Astrocyte (in vitro differentiated cells and primary cell): ENCODE measurements at regions not wholly inside any gene's neighbourhood (a gene's known extent, or its start where the extent isn't known, plus 50 kb on each side); places are given as distances from the start of the nearest gene placed in this dataset.

Experiments
- CTCF ChIP-seq: IDR thresholded peaks from 2 replicates; pipeline ENCODE4 v1.5.1; 2011; ENCODE audit warnings: low read depth, mild to moderate bottlenecking, inconsistent platforms, low read length, moderate library complexity; ENCODE audit not compliant: insufficient read depth
- EZH2 ChIP-seq: IDR thresholded peaks from 2 replicates; pipeline ENCODE4 v1.6.1; 2012; ENCODE audit warnings: mild to moderate bottlenecking, low read length, inconsistent platforms; ENCODE audit not compliant: insufficient read depth

- TF ChIP-seq CTCF: no peak
- TF ChIP-seq EZH2: no peak
Measured at GRCh38 chrX:134186362-134187121, 50.4 kb upstream of the CCDC160 start.
